ENCODE measurements at regions not wholly inside any gene's neighbourhood (a gene's known extent, or its start where the extent isn't known, plus 50 kb on each side); places are given as distances from the start of the nearest gene placed in this dataset.

GRCh38 chr10:90602862-90603610, 254.8 kb downstream of the HTR7 start:
- no peak for DNase-seq (ENCODE audit: low spot score)

GRCh38 chr10:90604636-90605035, 253.2 kb downstream of the HTR7 start:
- no peak for DNase-seq (ENCODE audit: low spot score)

DNA sequence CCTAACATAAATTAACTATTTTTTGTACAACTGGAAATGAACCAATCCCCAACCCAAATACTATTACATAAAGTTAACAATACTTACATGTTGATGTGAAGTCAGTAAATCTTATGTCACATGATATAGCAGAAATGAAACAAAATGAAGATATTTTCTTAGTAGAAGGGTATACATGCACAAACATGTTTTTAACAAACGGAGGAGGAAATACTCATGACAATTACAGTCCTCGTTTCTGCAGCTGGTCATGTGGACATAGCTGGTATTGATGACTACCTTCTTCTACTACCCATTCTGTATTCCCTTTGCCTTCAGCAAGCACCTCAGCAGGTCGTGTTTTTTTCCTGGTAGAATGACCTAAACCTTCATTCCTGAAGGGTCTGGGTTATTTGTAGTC, 252.3 kb downstream of the HTR7 start:
- no peak for DNase-seq (ENCODE audit: low spot score)

DNA sequence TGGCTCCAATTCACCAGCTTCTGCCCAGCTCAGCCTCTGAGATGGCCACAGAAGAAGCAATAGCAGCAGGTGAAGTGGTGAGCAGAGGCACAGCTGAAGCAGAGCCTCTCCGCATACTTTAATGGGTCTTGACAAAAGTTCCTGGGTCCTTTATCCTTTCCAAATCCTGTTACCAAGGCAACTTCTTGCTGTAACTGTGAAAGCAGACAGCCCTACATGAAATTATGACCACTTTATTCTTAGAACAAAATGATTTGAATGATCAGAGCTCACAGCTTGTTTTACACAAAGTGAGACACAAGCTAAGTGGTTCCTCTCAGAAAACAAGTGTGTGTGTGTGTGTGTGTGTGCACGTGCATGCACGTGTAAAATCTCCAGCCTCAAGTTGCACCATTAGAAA, 245.6 kb downstream of the HTR7 start:
- DNase-seq (ENCODE audit: low spot score), result no peak

GRCh38 chr10:90614631-90615030, 243.2 kb downstream of the HTR7 start:
- no peak for DNase-seq (ENCODE audit: low spot score)

GRCh38 chr10:90621577-90621976, 236.3 kb downstream of the HTR7 start:
- DNase-seq (ENCODE audit: low spot score), result no peak

GRCh38 chr10:90635111-90635765, 222.6 kb downstream of the HTR7 start:
- DNase-seq (ENCODE audit: low spot score), result no peak

DNA sequence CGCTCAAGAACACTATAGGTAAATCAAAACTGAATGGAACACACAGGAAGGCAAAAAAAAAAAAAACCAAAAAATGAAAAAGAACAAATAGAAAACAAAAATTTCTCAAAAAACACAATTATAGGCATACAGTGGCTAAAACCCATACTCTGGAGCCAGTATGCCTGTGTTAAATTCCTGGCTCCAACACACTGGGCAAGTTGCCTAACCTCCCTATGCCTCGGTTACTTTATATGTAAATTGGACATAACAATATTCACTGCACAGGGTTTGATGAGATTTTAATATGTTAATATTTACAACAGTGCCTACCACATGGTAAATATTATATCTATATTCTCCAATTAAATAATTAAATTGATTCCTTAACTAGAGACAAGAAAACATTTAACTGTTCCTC, 217.1 kb downstream of the HTR7 start:
- no peak for DNase-seq (ENCODE audit: low spot score)

DNA sequence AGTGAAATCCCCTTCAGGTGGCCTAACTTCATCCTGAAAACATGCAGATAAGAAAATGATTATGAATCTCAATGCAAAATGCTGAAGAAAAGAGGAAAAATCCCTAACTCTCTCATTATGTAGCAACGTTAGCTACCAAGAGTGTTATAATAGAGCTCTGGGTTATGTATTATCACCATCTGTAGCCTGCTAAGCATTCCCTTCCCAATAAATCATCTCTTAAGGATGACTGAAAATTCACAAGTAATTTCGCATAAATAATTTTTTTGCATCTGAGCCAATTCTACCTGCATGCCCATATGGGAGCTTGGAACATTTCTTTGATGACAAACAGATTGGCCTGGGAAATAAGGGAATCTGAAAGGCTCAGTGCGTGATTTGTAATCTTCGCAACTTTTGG, 216.1 kb downstream of the HTR7 start:
- no peak for DNase-seq (ENCODE audit: low spot score)

DNA sequence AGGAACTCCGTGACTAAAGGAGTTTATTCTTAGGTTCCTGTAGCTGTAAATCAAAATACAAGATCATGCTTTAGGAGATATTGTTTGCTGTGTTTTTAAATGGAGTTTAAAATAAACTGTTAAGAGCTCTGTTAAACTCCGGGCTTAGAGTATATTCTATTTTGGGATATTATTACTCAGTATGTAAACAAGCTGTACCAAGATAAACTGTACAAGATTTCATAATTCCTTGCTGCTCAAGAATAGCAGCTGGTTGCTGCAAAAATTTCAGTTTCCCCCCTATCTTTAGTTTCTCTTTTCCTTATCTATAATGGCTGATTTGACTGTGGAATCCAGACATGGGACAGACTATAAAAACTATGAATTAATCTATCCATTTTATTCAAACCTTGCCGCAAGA, 215.7 kb downstream of the HTR7 start:
- DNase-seq (ENCODE audit: low spot score), result no peak

- DNase-seq (ENCODE audit: low spot score), result no peak
These were observed 215.2 kb downstream of the HTR7 start for GRCh38 chr10:90642650-90643049.

DNA sequence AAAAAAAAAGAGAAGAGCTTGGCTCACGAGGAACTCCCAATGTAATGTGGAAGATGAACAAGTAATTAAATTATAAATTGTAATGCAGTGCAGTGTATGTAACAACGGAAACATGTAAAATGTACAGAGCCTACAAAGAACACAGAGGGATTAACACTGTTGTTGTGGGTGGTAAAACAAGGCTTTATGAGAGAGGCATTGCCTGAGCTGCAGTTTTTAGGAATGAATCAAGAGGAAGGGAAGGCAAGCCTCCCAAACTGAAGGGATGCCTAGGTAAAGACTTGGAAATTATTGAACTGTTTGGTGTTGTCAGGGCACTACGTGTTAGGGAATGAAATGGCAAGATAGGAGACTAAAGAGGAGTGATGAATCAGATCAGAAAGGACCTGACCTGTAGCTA, 213.7 kb downstream of the HTR7 start:
- DNase-seq (ENCODE audit: low spot score), result no peak

DNA sequence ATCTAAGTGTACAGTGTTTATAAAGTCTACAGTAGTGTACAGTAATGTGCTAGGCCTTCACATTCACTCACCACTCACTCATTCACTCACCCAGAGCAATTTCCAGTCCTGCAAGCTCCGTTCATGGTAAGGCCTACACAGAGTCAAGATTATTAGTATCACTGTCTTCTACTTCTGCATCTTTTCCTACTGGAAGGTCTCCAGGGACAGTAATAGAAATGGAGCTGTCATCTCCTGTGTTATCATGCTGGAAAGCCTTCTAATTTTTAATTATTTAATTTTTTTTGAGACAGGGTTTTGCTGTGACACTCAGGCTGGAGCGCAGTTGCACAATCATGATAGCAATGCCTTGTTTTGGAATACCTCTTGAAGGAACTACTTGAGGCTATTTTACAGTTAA, 207.0 kb downstream of the HTR7 start:
- no peak for DNase-seq (ENCODE audit: low spot score)

- DNase-seq (ENCODE audit: low spot score), result no peak
These were observed 205.3 kb downstream of the HTR7 start for GRCh38 chr10:90652519-90652918.

DNA sequence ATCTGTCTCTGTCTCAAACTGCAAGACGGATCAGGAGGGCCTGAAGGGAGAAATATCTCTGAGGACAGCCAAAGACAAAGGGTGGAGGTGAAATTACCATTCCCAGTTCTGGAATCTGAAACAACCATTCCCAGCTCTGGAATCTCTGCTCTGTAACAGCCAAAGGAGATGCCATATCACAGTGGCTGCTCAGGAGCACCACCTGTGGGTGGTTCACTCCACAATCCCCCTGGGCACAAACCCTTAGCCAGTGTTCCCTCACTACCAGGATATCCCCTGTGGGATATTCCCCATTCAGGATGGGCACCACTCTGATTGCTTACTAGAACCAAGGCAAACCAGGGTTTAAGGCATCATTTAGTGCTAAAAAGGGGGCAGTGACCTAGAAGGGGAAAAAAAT, 199.0 kb downstream of the HTR7 start:
- no peak for DNase-seq (ENCODE audit: low spot score)

DNA sequence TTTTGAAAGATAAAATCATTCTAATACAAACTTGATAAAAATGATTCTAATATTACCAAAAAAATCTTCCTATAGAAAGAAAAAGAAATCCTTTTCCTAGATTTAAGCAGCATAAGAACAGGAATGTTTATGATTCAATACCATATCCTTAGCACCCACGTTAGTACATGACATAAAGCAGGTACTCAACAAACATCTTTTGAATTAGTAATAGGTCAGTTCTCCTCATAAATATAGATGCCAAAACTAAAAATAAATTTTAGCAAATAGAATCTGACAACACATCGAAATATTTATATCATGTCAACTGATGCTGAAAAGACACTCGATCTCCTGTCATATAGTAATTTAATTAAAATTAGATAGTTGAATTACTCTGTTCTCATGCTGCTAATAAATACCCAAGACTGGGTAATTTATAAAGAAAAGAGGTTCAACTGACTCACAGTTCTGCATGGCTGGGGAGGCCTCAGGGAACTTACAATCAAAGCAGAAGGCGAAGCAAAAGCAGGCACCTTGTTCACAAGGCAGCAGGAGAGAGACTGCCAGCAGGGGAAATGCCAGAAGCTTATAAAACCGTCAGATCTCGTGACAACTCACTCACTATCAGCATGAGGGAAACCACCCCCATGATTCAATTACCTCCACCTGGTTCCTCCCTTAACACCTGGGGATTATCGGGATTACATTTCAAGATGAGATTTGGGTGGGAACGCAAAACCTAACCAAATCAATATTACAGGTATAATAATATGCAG, 191.8 kb downstream of the HTR7 start:
- no peak for DNase-seq (ENCODE audit: low spot score)

- no peak for DNase-seq (ENCODE audit: low spot score)
These were observed 183.4 kb downstream of the HTR7 start for GRCh38 chr10:90674461-90674860.

- peak; percentile 4 for DNase-seq (ENCODE audit: low spot score)
These were observed 182.9 kb downstream of the HTR7 start for GRCh38 chr10:90674928-90675327.

DNA sequence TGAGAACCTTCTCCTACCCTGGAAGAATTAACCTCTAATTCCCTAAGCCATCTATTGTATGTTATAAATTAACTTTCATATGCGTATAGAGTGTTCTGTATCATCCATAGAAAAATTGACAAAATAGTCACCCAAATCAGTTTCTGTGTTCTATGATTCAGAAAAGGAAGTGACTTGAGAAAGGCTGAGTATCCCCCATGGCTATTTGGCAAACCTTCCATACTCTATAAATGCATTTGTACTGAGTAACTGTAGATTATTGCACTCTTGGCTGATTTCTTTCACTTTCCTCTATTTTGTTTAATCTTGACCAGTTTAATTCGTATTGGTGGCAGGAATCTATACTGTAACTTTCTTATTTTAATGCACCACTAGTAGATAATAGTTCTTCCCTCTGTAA, 182.2 kb downstream of the HTR7 start:
- no peak for DNase-seq (ENCODE audit: low spot score)

Measured in GM03348 (cell line).